T-helper 2 cell treated with Interferon-gamma antibody and Interleukin-4, amounts not matched to agents 5 μg/mL and 100 μg/mL, for 36 hours (primary cell): ENCODE measurements at regions not wholly inside any gene's neighbourhood (a gene's known extent, or its start where the extent isn't known, plus 50 kb on each side); places are given as distances from the start of the nearest gene placed in this dataset.

Source experiments
- DNase-seq: peaks from one replicate; pipeline ENCODE4 v3.0.0; 2021; ENCODE audit warnings: low spot score
- H3K27ac Mint-ChIP-seq: one replicate; pipeline ENCODE4 v1.8.0; 2021; ENCODE audit warnings: mild to moderate bottlenecking, mixed read lengths
- H3K27me3 Mint-ChIP-seq: one replicate; pipeline ENCODE4 v1.8.0; 2021; ENCODE audit warnings: low read depth, mixed read lengths
- H3K36me3 Mint-ChIP-seq: one replicate; pipeline ENCODE4 v1.8.0; 2021; ENCODE audit warnings: low read depth, mixed read lengths
- H3K4me1 Mint-ChIP-seq: one replicate; pipeline ENCODE4 v1.8.0; 2021; ENCODE audit warnings: low read depth, mixed read lengths
- H3K4me3 Mint-ChIP-seq: one replicate; pipeline ENCODE4 v1.8.0; 2022; ENCODE audit warnings: mild to moderate bottlenecking, moderate library complexity, mixed read lengths
- H3K9me3 Mint-ChIP-seq: one replicate; pipeline ENCODE4 v1.8.0; 2021; ENCODE audit warnings: mixed read lengths

GRCh38 chr5:103371046-103371607 is 112.6 kb downstream of the MACIR start:
- Mint-ChIP-seq H3K27me3 (peaks cover 13% of the 10 kb centered on the region), H3K9me3 (no peaks in the 10 kb centered on the region), H3K4me3 (no peak overlapping the region), H3K4me1 (no peaks in the 10 kb centered on the region), H3K27ac (no peak overlapping the region), H3K36me3 (no peaks in the 10 kb centered on the region)
- no peak for DNase-seq

- Mint-ChIP-seq H3K4me3 (no peak overlapping the region), H3K27me3 (peaks cover 12% of the 10 kb centered on the region), H3K4me1 (no peaks in the 10 kb centered on the region), H3K27ac (no peak overlapping the region), H3K9me3 (no peaks in the 10 kb centered on the region), H3K36me3 (no peaks in the 10 kb centered on the region)
- DNase-seq = no peak
These were observed 110.9 kb downstream of the MACIR start for GRCh38 chr5:103369125-103370120.

GRCh38 chr5:103367702-103368101 is 109.1 kb downstream of the MACIR start:
- Mint-ChIP-seq H3K9me3 (no peaks in the 10 kb centered on the region), H3K27ac (no peak overlapping the region), H3K36me3 (no peaks in the 10 kb centered on the region), H3K27me3 (peaks cover 12% of the 10 kb centered on the region), H3K4me3 (no peak overlapping the region), H3K4me1 (no peaks in the 10 kb centered on the region)
- DNase-seq = no peak

- H3K9me3 Mint-ChIP-seq = no peaks in the 10 kb centered on the region
- no peaks in the 10 kb centered on the region for H3K4me1 Mint-ChIP-seq
- no peak for DNase-seq
- H3K36me3 Mint-ChIP-seq = no peaks in the 10 kb centered on the region
- peaks cover 10% of the 10 kb centered on the region for H3K27me3 Mint-ChIP-seq
- H3K27ac Mint-ChIP-seq = no peak overlapping the region
- no peak overlapping the region for H3K4me3 Mint-ChIP-seq
These were observed 108.5 kb downstream of the MACIR start for GRCh38 chr5:103366918-103367549.

GRCh38 chr5:103364074-103364473 is 105.5 kb downstream of the MACIR start:
- Mint-ChIP-seq H3K36me3 (no peaks in the 10 kb centered on the region), H3K4me3 (no peak overlapping the region), H3K9me3 (no peaks in the 10 kb centered on the region), H3K27me3 (peaks cover 4% of the 10 kb centered on the region), H3K4me1 (no peaks in the 10 kb centered on the region), H3K27ac (no peak overlapping the region)
- no peak for DNase-seq

GRCh38 chr5:103362211-103362610 is 103.6 kb downstream of the MACIR start:
- no peaks in the 10 kb centered on the region for H3K27me3 Mint-ChIP-seq
- H3K36me3 Mint-ChIP-seq = no peaks in the 10 kb centered on the region
- no peak for DNase-seq
- no peak overlapping the region for H3K4me3 Mint-ChIP-seq
- H3K4me1 Mint-ChIP-seq = no peaks in the 10 kb centered on the region
- H3K9me3 Mint-ChIP-seq = no peaks in the 10 kb centered on the region
- H3K27ac Mint-ChIP-seq = no peak overlapping the region

GRCh38 chr5:103360475-103360874 is 101.9 kb downstream of the MACIR start:
- no peak overlapping the region for H3K27ac Mint-ChIP-seq
- H3K27me3 Mint-ChIP-seq = no peaks in the 10 kb centered on the region
- H3K9me3 Mint-ChIP-seq = no peaks in the 10 kb centered on the region
- H3K4me3 Mint-ChIP-seq = no peak overlapping the region
- peaks cover 11% of the 10 kb centered on the region for H3K4me1 Mint-ChIP-seq
- H3K36me3 Mint-ChIP-seq = no peaks in the 10 kb centered on the region
- DNase-seq = no peak

GRCh38 chr5:103358305-103358995 is 99.9 kb downstream of the MACIR start:
- Mint-ChIP-seq H3K4me1 (peaks cover 11% of the 10 kb centered on the region), H3K36me3 (no peaks in the 10 kb centered on the region), H3K27me3 (peaks cover 3% of the 10 kb centered on the region), H3K9me3 (no peaks in the 10 kb centered on the region), H3K4me3 (no peak overlapping the region), H3K27ac (no peak overlapping the region)
- no peak for DNase-seq

- Mint-ChIP-seq H3K36me3 (no peaks in the 10 kb centered on the region), H3K27ac (no peak overlapping the region), H3K4me3 (no peak overlapping the region), H3K27me3 (peaks cover 4% of the 10 kb centered on the region), H3K9me3 (no peaks in the 10 kb centered on the region), H3K4me1 (peaks cover 11% of the 10 kb centered on the region)
- no peak for DNase-seq
These were observed 99.1 kb downstream of the MACIR start for GRCh38 chr5:103357636-103358035.

GRCh38 chr5:103356350-103357091 is 98.0 kb downstream of the MACIR start:
- Mint-ChIP-seq H3K27me3 (peaks cover 11% of the 10 kb centered on the region), H3K4me3 (no peak overlapping the region), H3K9me3 (no peaks in the 10 kb centered on the region), H3K27ac (peak overlapping the region; percentile 43), H3K36me3 (no peaks in the 10 kb centered on the region), H3K4me1 (peaks cover 11% of the 10 kb centered on the region)
- no peak for DNase-seq

GRCh38 chr5:103355579-103355978 is 97.0 kb downstream of the MACIR start:
- H3K27ac Mint-ChIP-seq = no peak overlapping the region
- H3K9me3 Mint-ChIP-seq = no peaks in the 10 kb centered on the region
- no peaks in the 10 kb centered on the region for H3K36me3 Mint-ChIP-seq
- peaks cover 11% of the 10 kb centered on the region for H3K4me1 Mint-ChIP-seq
- DNase-seq = no peak
- peaks cover 11% of the 10 kb centered on the region for H3K27me3 Mint-ChIP-seq
- H3K4me3 Mint-ChIP-seq = no peak overlapping the region

- DNase-seq = no peak
- Mint-ChIP-seq H3K36me3 (no peaks in the 10 kb centered on the region), H3K27ac (no peak overlapping the region), H3K9me3 (no peaks in the 10 kb centered on the region), H3K27me3 (peaks cover 21% of the 10 kb centered on the region), H3K4me3 (no peak overlapping the region), H3K4me1 (peaks cover 11% of the 10 kb centered on the region)
These were observed 95.9 kb downstream of the MACIR start for GRCh38 chr5:103354446-103354845.

GRCh38 chr5:103353581-103353980 is 95.0 kb downstream of the MACIR start:
- DNase-seq = no peak
- H3K4me1 Mint-ChIP-seq = peaks cover 11% of the 10 kb centered on the region
- no peaks in the 10 kb centered on the region for H3K36me3 Mint-ChIP-seq
- H3K27me3 Mint-ChIP-seq = peaks cover 25% of the 10 kb centered on the region
- no peaks in the 10 kb centered on the region for H3K9me3 Mint-ChIP-seq
- H3K27ac Mint-ChIP-seq = no peak overlapping the region
- no peak overlapping the region for H3K4me3 Mint-ChIP-seq
